ENCODE measurements at regions not wholly inside any gene's neighbourhood (a gene's known extent, or its start where the extent isn't known, plus 50 kb on each side); places are given as distances from the start of the nearest gene placed in this dataset.
A peak's percentile ranks its signal among the peaks of the same experiment; 100 is the strongest.

GRCh38 chr22:19643448-19644313, 70.6 kb upstream of the SEPTIN5 start:
- no peak overlapping the region for H3K4me3 ChIP-seq (ENCODE audit: low read depth, low read length)
- no peak for DNase-seq (ENCODE audit: low read depth)
- TF ChIP-seq CTCF (IDR thresholded peaks at IDR 0.05; ENCODE audit: low read depth, low read length, missing control alignments), result no peak

GRCh38 chr22:19644314-19645223, 69.7 kb upstream of the SEPTIN5 start:
- DNase-seq (ENCODE audit: low read depth), result no peak
- no peak for TF ChIP-seq CTCF (IDR thresholded peaks at IDR 0.05; ENCODE audit: low read depth, low read length, missing control alignments)
- H3K4me3 ChIP-seq (ENCODE audit: low read depth, low read length), result no peak overlapping the region

- no peak for DNase-seq (ENCODE audit: low read depth)
- TF ChIP-seq CTCF (IDR thresholded peaks at IDR 0.05; ENCODE audit: low read depth, low read length, missing control alignments), result peak; percentile 2
- H3K4me3 ChIP-seq (ENCODE audit: low read depth, low read length), result no peak overlapping the region
Measured at GRCh38 chr22:19645391-19645790, 68.9 kb upstream of the SEPTIN5 start.

GRCh38 chr22:19645905-19646304, 68.4 kb upstream of the SEPTIN5 start:
- no peak for DNase-seq (ENCODE audit: low read depth)
- no peak overlapping the region for H3K4me3 ChIP-seq (ENCODE audit: low read depth, low read length)
- TF ChIP-seq CTCF (IDR thresholded peaks at IDR 0.05; ENCODE audit: low read depth, low read length, missing control alignments), result no peak

GRCh38 chr22:19646383-19646782, 67.9 kb upstream of the SEPTIN5 start:
- TF ChIP-seq CTCF (IDR thresholded peaks at IDR 0.05; ENCODE audit: low read depth, low read length, missing control alignments), result no peak
- DNase-seq (ENCODE audit: low read depth), result no peak
- no peak overlapping the region for H3K4me3 ChIP-seq (ENCODE audit: low read depth, low read length)

- no peak overlapping the region for H3K4me3 ChIP-seq (ENCODE audit: low read depth, low read length)
- no peak for TF ChIP-seq CTCF (IDR thresholded peaks at IDR 0.05; ENCODE audit: low read depth, low read length, missing control alignments)
- no peak for DNase-seq (ENCODE audit: low read depth)
Measured at GRCh38 chr22:19648419-19648929, 65.8 kb upstream of the SEPTIN5 start.
